Calu3 (cell line): ENCODE measurements at regions not wholly inside any gene's neighbourhood (a gene's known extent, or its start where the extent isn't known, plus 50 kb on each side); places are given as distances from the start of the nearest gene placed in this dataset.

ENCODE experiments used
- BruUV-seq: library from RNA; stranded (reverse); fragments of 400-500 nt; replicated peaks from 2 replicates; lab custom pipeline; 2021; lab: Mats Ljungman, UMichigan
- CTCF ChIA-PET: fragments of 300-600 bp; sonication (Branson Sonifier 250); formaldehyde crosslinking; loops from one replicate; lab custom pipeline; 2022; ENCODE audit warnings: antibody characterized with exemption; lab: Charles Lee
- DNase-seq: peaks from one replicate; pipeline ENCODE4 v3.0.0; 2022
- H3K27ac Mint-ChIP-seq: one replicate; pipeline ENCODE4 v1.8.0; 2022; ENCODE audit warnings: mixed read lengths; ENCODE audit not compliant: unreplicated experiment
- H3K27me3 Mint-ChIP-seq: one replicate; pipeline ENCODE4 v1.8.0; 2022; ENCODE audit warnings: mixed read lengths; ENCODE audit not compliant: unreplicated experiment
- H3K36me3 Mint-ChIP-seq: one replicate; pipeline ENCODE4 v1.8.0; 2022; ENCODE audit warnings: mild to moderate bottlenecking, moderate library complexity, mixed read lengths; ENCODE audit not compliant: insufficient read depth, unreplicated experiment
- H3K4me1 Mint-ChIP-seq: one replicate; pipeline ENCODE4 v1.8.0; 2022; ENCODE audit warnings: mild to moderate bottlenecking, low read depth, mixed read lengths; ENCODE audit not compliant: unreplicated experiment
- H3K4me3 Mint-ChIP-seq: one replicate; pipeline ENCODE4 v1.8.0; 2022; ENCODE audit warnings: mild to moderate bottlenecking, low read depth, moderate library complexity, mixed read lengths; ENCODE audit not compliant: unreplicated experiment
- H3K9me3 Mint-ChIP-seq: one replicate; pipeline ENCODE4 v1.8.0; 2022; ENCODE audit warnings: low read depth, mixed read lengths; ENCODE audit not compliant: unreplicated experiment
- intact Hi-C: fragments of 100-400 bp; cut with micrococcal nuclease; formaldehyde crosslinking; loops from one replicate; pipeline ENCODE4 v1.10.0; 2022; ENCODE audit not compliant: unreplicated experiment
- TF ChIP-seq, protein P1 (sequence below): fragments of 200-600 bp; IDR thresholded peaks from one replicate; pipeline ENCODE4 v1.8.0; 2022; ENCODE audit warnings: antibody characterized with exemption; ENCODE audit not compliant: unreplicated experiment

DNA sequence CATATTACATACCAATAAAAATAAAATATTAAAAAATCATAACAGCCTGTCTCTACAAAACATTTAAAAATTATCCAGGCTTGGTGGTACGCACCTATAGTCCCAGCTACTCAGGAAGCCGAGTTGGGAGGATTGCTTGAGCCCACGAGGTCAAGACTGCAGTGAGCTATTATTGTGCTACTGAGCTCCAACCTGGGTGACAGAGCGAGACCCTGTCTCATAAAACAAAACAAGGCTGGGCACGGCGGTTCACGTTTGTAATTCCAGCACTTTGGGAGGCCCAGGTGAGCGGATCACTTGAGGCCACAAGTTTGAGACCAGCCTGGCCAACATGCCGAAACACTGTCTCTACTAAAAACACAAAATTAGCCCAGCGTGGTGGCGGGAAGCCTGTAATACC is 52.2 kb upstream of the LSM14A start:
- TF ChIP-seq, protein P1, sequence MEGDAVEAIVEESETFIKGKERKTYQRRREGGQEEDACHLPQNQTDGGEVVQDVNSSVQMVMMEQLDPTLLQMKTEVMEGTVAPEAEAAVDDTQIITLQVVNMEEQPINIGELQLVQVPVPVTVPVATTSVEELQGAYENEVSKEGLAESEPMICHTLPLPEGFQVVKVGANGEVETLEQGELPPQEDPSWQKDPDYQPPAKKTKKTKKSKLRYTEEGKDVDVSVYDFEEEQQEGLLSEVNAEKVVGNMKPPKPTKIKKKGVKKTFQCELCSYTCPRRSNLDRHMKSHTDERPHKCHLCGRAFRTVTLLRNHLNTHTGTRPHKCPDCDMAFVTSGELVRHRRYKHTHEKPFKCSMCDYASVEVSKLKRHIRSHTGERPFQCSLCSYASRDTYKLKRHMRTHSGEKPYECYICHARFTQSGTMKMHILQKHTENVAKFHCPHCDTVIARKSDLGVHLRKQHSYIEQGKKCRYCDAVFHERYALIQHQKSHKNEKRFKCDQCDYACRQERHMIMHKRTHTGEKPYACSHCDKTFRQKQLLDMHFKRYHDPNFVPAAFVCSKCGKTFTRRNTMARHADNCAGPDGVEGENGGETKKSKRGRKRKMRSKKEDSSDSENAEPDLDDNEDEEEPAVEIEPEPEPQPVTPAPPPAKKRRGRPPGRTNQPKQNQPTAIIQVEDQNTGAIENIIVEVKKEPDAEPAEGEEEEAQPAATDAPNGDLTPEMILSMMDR: no peak
- Mint-ChIP-seq H3K36me3 (no peaks in the 10 kb centered on the region), H3K9me3 (peaks cover 5% of the 10 kb centered on the region), H3K27ac (no peak overlapping the region), H3K27me3 (peaks cover 89% of the 10 kb centered on the region), H3K4me3 (no peak overlapping the region), H3K4me1 (no peaks in the 10 kb centered on the region)
- intact Hi-C loops: no loop called here
- no TSS peak for BruUV-seq
- CTCF ChIA-PET: interaction anchor here (0.6 to 1.0 kb wide), 2 partner anchors 24 to 1943 kb away, joined by 4 read pairs; no protein-coding TSS in a partner anchor
- no peak for DNase-seq

DNA sequence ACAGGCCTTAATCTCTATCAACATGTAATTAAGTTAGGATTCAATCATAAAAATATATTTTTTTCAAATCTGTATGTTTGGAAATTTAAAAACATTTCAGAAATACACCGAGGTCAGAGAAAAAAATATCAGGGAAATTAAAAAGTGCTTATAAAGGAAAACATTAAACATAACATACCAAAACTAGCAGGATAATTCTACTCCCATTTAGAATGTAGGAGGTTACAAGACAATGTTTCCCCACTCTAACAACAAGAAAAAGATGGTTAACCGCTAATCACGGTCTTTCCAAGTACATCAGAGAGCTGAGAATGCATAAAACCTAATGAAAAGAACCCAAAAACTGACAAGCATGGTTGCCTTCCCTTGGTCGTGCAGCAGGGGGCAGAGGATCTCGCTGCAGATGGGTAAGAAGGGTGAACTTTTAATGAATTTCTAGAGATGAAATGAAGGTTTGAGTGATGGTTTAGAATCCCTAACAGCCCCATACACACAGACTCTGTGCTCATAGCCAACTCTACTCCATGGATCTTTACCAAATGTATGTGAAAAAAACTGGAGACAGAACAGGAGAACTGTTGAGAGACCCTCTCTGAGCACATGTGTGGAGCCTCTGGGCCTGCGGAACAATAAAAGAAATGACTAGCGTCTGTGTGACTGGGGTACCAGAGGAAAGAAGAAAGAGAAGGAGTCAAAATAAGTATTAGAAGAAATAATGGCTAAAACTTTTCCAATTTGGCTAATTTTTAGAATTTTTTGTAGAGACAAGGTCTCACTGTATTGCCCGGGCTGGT is 51.3 kb upstream of the LSM14A start:
- peaks cover 5% of the 10 kb centered on the region for H3K9me3 Mint-ChIP-seq
- H3K4me3 Mint-ChIP-seq: no peak overlapping the region
- CTCF ChIA-PET: interaction anchor here (0.8 to 1.0 kb wide), 2 partner anchors 24 to 28 kb away, joined by 3 to 4 read pairs; no protein-coding TSS in a partner anchor
- BruUV-seq: no TSS peak
- H3K27ac Mint-ChIP-seq: no peak overlapping the region
- H3K27me3 Mint-ChIP-seq: peaks cover 81% of the 10 kb centered on the region
- H3K4me1 Mint-ChIP-seq: no peaks in the 10 kb centered on the region
- peak; percentile 62 for DNase-seq
- TF ChIP-seq, protein P1: peak; percentile 87
- intact Hi-C loops: loop anchor here (1.0 kb wide), 1 partner anchor 24 kb away; no protein-coding TSS in a partner anchor
- no peaks in the 10 kb centered on the region for H3K36me3 Mint-ChIP-seq
